Loucy (cell line): ENCODE measurements at regions not wholly inside any gene's neighbourhood (a gene's known extent, or its start where the extent isn't known, plus 50 kb on each side); places are given as distances from the start of the nearest gene placed in this dataset.

ENCODE experiments used
- EZH2phosphoT487 ChIP-seq: fragments of 200-600 bp; IDR thresholded peaks from 2 replicates; pipeline ENCODE4 v1.6.1; 2018; ENCODE audit warnings: antibody characterized with exemption, mild to moderate bottlenecking, moderate library complexity, borderline replicate concordance
- TF ChIP-seq, protein P1 (sequence below): fragments of 200-600 bp; sonication (generic); conservative IDR thresholded peaks from 2 replicates; pipeline ENCODE4 v1.5.1; 2014; ENCODE audit warnings: mild to moderate bottlenecking, antibody characterized with exemption, low read length

DNA sequence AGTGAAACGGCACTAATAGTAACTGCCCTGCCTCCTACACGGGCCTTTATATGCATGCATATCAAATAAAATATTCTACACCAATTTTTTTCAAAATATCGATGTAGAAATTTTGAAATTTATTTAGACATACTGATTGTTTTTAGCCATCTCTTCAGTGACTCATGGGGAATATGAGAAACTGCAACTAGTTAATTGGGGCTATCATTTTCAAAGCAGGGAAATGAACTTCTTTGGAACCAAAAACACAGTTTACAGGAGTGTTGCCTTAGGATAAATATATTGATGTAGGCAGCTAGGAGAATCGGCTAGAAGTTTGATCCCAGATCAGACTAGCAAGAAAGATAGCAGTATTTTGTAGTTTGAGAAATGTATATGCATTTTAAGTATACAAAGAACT is 1010.8 kb upstream of the AGA start:
- TF ChIP-seq, protein P1, sequence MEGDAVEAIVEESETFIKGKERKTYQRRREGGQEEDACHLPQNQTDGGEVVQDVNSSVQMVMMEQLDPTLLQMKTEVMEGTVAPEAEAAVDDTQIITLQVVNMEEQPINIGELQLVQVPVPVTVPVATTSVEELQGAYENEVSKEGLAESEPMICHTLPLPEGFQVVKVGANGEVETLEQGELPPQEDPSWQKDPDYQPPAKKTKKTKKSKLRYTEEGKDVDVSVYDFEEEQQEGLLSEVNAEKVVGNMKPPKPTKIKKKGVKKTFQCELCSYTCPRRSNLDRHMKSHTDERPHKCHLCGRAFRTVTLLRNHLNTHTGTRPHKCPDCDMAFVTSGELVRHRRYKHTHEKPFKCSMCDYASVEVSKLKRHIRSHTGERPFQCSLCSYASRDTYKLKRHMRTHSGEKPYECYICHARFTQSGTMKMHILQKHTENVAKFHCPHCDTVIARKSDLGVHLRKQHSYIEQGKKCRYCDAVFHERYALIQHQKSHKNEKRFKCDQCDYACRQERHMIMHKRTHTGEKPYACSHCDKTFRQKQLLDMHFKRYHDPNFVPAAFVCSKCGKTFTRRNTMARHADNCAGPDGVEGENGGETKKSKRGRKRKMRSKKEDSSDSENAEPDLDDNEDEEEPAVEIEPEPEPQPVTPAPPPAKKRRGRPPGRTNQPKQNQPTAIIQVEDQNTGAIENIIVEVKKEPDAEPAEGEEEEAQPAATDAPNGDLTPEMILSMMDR, result no peak
- no peak for TF ChIP-seq EZH2phosphoT487
